GM19324 (cell line): ENCODE measurements at regions not wholly inside any gene's neighbourhood (a gene's known extent, or its start where the extent isn't known, plus 50 kb on each side); places are given as distances from the start of the nearest gene placed in this dataset.
"Not testable (repeated sequence)": the region's sequence is repeated elsewhere in the genome, so short reads cannot be mapped to it uniquely, and the experiment has no call there.

ENCODE experiments used
- ATAC-seq: cut with Tn5 transposase; IDR thresholded peaks from one replicate; pipeline ENCODE4 v1.9.1; 2021; ENCODE audit warnings: mild to moderate bottlenecking, moderate library complexity; ENCODE audit not compliant: unreplicated experiment, low FRiP score

DNA sequence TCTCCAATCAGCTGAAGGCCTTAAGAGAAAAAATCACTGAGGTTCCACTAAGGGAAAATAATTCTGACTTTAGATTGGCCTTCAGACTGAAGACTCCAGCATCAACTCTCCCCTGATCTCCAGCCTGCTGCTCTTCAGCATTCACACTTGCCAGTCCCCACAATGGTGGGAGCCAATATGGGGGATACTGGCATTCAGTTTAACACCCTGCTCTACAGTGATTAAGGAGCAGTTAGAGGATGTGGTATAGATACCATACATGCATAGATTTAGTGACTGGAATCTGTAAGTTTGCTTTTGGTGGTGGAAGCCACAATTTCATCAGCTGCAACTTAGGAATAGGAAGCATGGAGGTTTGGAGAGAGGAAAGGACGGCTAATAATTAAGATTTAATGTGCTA is 2017.7 kb upstream of the CDH6 start:
- ATAC-seq: no peak

DNA sequence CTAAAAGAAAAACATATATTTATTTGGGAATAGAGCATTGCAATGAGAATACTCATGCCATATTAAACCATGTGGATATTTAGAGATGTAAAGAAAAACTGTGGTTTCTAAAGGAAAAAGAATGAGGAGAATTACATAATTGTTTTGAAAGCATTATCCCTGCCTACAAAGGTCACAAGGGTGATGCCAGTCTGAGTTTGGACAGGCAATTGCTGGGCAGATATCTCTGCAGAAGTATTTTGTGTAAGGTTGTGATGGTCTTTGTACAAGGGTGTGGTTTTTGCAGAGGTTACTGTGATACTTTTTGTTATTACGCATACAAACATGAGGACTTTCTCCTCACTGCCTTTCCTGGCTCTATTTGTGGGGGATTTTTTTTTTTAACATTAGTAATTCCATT is 2022.9 kb upstream of the CDH6 start:
- ATAC-seq: no peak

DNA sequence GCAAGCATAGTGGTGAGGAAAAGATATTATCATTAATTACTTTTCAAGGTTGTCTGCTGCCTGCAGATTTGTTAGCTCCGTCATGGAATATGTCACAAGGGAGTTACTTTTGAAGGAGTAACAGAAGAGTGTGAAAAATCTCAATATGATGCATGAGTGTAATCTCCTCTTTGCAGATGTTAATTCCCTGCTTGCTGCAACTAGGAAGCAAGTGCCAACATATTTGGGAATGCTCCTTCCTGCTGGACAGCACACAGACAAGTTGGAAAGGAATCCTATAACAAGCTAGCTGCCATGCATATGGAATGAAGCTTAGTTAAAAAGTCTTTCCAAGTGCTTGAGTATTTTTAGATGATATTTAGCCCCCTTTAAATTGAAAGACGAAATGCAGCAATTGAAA is 2023.6 kb upstream of the CDH6 start:
- ATAC-seq: no peak

DNA sequence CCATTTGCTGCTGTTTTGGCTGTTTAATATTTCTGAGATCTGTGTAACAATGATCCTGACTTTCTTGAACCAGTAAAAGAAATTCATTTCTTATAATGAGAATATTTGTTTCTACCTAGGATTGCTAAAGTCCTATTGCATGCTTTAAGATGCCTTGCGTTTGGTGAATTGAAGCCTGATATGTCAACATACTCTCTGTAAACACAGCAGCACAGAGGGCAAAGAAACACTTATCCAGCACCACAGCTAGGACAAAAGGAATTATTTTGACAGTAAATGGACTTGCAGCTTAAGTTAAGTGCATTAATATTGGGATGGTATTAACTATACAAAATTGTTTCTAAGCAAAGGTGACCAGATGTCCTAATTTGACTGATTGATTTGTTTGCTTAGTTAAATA is 2031.2 kb upstream of the CDH6 start:
- no peak for ATAC-seq

DNA sequence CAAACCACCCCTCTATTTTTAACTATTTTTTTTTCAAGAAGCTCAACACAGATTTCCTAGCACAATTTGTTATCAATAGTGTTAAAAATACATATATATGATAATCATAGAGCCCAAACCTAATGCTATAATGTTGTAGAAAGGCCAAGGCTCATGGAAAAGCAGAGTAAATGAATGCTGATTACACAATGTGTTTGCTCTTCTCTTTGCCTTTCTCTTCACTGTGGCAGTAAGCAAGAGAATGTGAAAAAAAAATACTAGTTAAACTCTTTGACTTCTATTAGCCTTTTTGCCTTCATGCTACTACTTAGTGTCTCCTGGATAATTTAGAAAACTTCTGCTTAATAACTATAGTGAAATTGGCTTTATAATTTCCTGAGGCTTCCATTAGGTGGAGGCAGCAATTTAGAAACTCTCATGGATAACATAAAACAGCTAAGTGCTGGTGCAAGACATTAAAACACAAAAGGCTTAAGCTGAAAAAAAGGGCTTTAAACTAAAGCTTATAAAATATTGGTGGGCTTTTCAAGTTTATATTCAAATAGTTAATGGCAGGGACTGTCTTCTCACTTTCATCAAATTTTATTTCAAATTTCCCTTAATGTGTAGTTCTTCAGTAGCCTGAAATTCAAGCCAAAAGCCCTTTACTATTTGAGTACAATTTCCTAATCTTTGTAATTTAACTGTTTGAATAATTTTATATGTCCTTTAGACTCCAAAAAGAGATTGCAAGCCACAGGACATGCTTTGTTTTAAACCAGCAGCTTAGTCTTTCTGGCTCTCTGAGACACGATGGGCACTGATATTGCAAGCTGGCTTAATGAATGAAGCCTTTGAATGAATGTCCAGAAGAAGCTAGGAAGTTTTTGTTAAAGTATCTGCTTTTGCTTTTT is 2031.8 kb upstream of the CDH6 start:
- ATAC-seq: no peak

DNA sequence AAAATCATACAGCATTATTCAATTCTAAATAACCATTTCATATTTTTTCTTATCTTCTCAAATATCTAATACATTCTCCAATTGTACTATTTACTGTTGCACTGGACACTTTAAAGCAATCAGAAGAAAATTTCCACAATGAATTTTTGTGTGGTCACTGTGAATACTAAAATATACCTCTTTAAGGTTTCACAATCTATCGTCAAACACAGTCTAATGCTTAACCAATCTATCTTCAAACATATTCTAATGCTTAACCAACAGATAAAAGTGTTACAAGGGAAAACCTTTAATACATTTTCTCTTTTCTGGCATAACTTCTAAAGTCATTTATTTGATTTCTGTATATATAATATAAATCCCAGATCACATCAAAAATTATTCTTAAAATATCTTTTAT is 2035.5 kb upstream of the CDH6 start:
- no peak for ATAC-seq

DNA sequence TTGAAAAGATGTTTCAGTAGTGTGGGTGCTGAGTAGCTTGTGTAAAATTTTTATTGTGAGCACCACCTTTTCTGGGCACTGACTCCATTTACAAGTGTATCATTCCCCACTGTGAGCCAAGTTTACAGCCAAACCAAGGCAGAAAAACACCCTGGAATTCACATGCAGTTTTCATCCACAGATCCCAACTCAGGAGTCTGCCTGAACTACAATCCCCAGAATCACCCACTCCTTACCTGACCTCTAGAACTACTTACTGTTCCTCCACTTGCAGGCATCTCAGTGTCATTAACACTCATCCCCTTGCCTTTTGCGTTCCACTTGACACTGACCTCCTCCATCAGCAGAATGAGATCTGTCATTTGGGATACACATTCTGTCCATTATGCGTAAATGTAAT is 2042.6 kb upstream of the CDH6 start:
- no peak for ATAC-seq

DNA sequence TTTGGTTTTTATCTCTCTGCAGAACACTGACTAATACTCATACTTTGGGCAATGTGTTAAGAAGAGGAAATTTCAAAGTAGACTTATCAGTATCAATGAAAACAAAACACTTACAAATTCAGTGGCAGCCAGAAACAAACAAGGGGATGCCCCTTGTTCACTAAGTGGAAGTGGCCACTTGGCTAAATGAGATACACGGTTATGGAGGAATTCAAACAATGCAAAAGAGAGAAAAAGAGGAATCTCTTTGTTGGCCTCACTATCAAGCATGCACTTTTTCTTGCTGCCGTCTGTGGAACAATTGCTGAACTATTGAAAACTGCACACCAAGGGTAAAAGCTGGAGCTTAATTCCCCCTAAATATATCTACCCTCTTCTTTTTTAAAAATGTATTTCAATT is 2044.9 kb upstream of the CDH6 start:
- ATAC-seq: no peak

DNA sequence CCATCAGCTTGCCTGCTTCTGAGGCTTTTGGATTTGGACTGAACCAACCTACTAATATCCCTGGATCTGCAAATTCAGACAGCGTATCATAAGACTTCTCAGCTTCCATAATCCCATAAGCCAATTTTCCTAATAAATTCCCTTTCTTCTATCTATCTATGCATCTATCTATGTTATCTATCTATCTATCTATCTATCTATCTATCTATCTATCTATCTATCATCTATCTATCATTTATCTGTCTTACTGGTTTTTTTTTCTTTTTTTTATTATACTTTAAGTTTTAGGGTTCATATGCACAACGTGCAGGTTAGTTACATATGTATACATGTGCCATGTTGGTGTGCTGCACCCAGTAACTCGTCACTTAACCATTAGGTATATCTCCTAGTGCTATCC is 2045.4 kb upstream of the CDH6 start:
- ATAC-seq: no peak

DNA sequence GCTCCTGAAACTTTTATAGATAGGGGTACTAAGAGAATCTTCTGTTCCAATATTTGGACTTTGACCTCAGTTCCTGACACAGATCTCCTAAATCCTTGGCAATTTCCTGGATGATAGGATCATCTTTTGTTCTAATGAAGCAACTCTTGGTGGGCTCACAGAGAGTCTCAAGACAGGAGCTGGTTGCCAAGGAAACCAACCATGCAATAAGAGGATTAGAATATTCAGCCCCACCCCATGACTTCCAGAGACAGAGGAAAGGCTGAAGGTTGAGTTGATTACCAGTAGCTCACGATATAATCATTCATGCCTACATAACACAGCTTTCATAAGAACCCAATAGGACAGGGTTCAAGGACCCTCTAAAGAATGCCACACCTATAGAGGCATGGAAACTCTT is 2050.2 kb upstream of the CDH6 start:
- ATAC-seq: no peak

DNA sequence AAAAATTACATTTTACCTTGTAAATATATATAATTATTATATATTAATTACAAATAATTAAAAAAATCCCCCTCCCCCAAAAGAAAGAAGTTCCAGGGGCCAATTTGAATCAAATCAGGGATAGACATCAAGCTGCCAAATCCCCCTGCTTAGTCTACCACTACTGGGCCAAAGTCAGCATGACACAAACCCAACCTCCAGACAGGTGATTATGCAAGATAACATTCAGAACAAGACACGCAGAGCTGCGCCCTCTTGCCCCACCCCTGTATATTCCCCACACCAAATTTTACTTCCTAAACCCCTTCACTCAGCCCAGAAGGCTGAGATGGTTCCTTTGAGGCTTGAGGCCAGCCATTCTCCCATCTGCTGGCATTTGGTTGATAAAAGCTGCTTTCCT is 2059.1 kb upstream of the CDH6 start:
- no peak for ATAC-seq

DNA sequence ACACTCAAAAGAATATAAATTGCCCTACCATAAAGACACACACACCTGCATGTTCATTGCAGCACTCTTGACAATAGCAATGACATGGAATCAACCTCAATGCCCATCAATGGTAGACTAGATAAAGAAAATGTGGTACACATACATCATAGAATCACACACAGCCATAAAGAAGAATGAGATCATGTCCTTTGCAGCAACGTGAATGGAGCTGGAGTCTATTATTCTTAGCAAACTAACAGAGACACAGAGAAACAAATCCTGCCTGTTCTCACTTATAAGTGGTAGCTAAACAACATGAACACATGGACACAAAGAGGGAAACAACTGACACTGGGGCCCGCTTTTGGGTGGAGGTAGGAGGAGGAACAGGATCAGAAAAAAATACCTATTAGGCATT is 2062.2 kb upstream of the CDH6 start:
- ATAC-seq: no peak

DNA sequence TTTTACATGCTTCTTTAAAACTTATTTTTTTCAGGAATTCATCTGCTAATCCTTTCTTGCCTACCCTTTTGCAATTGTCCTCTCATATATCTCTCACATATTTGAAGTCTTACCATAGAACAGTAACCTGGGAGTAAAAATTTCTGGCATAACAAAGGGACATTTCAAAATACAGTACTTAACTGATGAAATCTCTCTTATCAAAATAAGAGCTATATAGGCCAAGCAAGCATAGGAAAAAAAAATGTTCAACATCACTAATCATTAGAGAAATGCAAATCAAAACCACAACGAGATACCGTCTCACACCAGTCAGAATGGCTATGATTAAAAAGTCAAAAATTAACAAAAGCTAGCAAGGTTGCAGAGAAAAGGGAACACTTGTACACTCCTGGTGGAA is 2062.7 kb upstream of the CDH6 start:
- no peak for ATAC-seq

DNA sequence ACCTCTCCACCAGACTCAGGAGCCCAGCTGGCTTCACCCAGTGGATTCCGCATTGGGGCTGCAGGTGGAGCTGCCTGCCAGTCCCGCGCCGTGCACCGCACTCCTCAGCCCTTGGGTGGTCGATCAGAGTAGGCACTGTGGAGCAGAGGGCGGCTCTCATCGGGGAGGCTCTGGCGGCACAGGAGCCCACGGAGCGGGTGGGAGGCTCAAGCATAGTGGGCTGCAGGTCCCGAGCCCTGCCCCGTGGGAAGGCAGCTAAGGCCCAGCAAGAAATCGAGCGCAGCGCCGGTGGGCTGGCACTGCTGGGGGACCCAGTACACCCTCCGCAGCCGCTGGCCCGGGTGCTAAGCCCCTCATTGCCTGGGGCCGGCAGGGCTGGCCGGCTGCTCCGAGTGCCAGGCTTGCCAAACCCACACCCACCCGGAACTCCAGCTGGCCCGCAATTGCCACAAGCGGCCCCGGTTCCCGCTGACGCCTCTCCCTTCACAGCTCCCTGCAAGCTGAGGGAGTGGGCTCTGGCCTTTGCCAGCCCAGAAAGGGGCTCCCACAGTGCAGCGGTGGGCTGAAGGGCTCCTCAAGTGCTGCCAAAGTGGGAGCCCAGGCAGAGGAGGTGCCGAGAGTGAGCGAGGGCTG is 2065.8 kb upstream of the CDH6 start:
- not testable (repeated sequence) for ATAC-seq

DNA sequence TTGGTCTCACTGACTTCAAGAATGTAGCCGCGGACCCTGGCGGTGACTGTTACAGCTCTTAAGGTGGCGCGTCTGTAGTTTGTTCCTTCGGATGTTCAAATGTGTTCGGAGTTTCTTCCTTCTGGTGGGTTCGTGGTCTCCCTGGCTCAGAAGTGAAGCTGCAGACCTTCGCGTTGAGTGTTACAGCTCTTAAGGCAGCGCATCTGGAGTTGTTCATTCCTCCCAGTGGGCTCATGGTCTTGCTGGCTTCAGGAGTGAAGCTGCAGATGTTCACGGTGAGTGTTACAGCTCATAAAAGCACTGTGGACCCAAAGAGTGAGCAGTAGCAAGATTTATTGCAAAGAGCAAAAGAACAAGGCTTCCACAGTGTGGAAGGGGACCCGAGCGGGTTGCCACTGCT is 2067.0 kb upstream of the CDH6 start:
- not testable (repeated sequence) for ATAC-seq

DNA sequence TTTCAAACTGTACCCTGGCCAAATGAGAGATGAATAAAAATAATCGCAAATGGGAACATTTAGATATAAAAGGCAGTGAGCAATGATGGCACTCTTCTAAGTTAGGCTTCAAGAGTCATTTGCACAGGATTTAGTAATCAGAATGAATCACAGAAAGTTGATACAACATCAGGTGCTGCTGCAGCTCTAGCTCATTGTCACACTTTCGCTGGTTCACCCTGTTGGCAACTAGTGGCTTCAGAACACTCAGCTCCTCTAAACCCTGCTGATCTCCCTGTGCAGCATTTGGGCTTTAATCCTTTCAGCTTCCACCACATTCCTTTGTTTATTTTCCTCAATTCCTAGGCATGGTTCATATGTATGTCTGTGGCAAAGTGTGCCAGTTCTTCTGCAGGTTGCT is 2071.2 kb upstream of the CDH6 start:
- no peak for ATAC-seq

DNA sequence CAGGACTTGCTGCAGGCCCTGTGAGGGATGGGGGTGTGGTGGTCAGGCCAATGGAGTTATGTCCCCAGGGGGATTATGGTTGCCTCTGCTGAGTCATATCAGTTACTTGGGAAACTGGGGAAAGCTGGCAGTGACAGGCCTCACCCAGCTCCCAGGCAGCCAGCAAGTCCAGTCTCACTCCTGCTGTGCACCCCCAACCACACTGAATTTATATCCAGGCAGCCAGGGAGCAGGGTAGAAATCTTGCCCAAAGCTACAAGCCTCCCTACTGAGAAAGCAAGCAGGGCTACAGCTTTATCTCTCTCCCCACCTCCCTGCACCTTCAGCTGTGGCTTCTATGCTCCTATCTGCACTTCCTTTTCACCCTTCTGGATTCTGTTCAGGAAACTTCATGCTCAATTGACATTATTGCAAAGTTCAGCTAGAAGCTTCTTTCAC is 2076.0 kb upstream of the CDH9 start:
- no peak for ATAC-seq

DNA sequence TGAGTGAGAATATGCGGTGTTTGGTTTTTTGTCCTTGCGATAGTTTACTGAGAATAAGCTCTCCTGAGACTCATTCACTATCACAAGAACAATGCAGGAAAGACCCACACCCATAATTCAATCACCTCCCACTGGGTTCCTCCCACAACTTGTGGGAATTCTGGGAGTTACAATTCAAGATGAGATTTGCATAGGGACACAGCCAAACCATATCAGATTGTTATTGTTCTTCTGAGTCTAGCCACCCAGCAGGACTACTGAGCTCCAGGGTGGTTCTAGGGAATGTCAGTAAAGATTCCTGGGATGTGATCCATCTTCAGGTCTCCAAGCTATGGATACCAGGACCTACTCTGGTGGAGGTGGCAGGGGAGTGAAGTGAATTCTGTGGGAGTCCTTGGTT is 2075.1 kb upstream of the CDH9 start:
- ATAC-seq: no peak

DNA sequence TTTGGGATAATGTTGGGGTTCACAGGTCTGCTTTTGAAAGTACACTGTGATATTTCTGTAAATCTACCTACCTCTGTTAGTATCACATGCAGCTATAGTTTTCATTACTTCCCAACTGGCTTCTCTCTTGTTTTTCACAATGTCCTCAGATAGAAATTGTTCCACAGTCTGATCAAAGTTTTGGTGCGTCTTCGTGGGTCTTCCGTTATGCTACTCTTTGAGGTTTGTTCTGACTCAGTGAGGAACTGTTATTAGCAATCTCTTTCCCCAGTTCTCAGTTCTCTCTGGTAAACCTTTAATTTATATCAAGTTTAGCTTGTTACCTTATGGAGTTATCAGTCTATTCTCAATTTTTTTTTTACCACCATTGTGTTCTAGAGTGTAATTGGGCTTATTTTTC is 2061.2 kb upstream of the CDH9 start:
- no peak for ATAC-seq

DNA sequence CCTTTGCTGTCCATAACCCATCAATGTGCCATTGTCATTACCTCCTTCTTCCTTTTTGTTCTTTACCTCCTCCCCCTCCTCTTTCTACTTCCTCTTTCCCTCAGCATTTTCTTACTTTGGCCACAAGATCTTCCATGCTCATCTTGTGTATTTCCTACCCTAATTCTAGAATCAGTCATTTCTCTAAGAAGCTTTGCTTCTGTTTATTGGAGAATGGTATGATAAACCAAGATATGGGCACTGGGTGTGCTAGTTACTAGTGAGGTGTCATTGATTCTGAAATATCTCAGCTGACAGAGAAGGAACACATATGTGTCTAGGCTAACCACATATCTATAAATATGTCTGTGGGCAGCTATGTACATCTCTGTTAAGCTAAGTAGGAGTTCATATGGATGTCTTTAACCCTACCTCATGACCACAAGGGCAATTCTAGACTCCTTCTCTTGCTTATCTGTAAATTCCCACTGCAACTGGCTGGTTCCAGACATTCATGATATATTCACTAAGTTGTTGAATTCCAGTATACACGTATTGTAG is 2051.3 kb upstream of the CDH9 start:
- ATAC-seq: no peak

DNA sequence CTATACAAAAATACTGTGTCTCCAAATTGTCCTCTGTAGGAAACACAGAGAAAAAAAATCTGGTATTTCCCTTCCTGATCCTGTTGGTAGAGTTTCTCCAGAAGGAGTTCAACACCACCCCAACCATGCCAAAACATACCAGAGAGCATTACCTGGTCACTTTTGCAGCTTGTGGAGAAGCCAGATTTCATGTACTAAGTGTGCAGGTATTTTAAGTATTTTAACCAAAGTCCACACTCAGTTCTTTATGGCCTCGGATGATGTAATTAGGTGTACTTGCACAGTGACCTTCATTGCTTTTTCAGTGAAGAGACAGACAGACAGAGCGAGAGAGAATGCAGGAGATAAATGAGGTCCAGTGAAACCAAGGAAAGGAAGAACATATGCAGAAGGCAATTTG is 2046.8 kb upstream of the CDH9 start:
- no peak for ATAC-seq

DNA sequence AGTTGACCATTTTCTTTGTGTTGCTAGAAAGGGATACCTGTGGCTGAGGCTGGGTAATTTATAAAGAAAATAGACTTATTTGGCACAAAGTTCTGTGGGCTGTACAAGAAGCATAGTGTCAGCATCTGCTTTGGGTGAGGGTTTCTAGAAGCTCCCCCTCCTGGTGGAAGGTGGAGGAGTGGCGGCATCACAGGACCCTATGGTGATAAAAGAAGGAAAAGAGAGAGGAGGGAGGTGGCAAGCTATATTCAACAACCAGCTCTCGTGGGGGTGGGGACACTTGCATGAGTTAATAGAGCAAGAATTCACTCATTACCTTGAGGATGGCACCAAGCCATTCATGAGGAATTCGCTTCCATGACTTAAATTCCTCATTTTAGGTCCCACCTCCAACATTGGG is 2041.4 kb upstream of the CDH9 start:
- no peak for ATAC-seq
